ENCODE measurements at regions not wholly inside any gene's neighbourhood (a gene's known extent, or its start where the extent isn't known, plus 50 kb on each side); places are given as distances from the start of the nearest gene placed in this dataset.

DNA sequence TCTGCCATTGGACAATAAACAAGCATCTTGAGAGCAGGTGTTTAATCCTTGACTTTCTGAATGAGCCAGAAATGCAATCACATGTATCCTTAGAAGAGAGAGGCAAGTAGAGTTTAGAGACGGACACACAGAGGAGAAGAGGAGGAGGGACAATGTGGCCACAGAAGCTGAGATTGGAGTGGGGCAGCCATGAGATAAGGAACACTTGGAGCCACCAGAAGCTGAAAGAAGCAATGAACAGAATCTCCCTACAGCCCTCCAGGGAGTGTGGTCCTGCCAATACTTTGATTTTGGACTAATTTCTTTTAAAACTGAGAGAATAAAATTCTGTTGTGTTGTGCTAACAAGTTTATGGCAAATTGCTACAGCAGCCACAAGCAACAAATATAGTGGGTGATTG lies 141.0 kb downstream of the ATP6V1G3 start:
- DNase-seq (ENCODE audit: low spot score) (no peak), ATAC-seq (ENCODE audit: insufficient number of reproducible peaks, low FRiP score, low read depth) (no peak)
- no peaks in the 10 kb centered on the region for H3K27me3 ChIP-seq (replicated peaks; ENCODE audit: insufficient read depth)
- no peaks in the 10 kb centered on the region for H3K36me3 ChIP-seq
- no peak overlapping the region for H3K4me3 ChIP-seq
- H3K4me1 ChIP-seq (ENCODE audit: control insufficient read depth in 1 of 2, low read depth in 2 of 2) = no peaks in the 10 kb centered on the region
- no peaks in the 10 kb centered on the region for H3K9me3 ChIP-seq
- TF ChIP-seq, protein P1, sequence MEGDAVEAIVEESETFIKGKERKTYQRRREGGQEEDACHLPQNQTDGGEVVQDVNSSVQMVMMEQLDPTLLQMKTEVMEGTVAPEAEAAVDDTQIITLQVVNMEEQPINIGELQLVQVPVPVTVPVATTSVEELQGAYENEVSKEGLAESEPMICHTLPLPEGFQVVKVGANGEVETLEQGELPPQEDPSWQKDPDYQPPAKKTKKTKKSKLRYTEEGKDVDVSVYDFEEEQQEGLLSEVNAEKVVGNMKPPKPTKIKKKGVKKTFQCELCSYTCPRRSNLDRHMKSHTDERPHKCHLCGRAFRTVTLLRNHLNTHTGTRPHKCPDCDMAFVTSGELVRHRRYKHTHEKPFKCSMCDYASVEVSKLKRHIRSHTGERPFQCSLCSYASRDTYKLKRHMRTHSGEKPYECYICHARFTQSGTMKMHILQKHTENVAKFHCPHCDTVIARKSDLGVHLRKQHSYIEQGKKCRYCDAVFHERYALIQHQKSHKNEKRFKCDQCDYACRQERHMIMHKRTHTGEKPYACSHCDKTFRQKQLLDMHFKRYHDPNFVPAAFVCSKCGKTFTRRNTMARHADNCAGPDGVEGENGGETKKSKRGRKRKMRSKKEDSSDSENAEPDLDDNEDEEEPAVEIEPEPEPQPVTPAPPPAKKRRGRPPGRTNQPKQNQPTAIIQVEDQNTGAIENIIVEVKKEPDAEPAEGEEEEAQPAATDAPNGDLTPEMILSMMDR (IDR thresholded peaks at IDR 0.05) = no peak
- H3K27ac ChIP-seq = no peak overlapping the region

DNA sequence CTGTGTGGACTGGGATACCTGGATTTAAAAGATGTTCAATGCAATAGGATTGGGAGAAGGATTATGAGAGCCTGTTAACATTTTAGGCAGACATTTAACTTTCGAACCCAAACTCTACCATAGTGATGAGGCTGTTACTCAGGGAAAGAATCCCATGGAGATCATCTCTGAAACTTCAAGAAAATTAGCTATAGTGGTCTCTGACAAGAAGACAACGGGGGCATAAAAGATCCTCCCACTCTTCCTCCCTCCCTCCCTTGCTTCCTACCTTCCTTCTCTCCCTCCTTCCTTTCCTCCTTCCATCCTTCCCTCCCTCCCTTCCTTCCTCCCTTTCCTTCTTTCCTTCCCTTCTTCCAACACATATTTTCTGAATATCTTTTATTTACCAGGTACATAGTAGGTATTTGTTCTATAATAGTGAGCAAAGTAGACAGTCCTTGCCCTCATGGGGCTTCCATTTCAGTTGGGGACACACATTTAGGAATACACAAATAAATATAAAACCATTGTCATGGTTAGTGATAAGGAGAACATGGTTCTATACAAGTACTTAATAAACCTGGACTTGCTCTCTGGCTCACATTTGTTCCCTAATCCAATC lies 143.2 kb downstream of the ATP6V1G3 start:
- Histone ChIP-seq H3K27ac (no peak overlapping the region), H3K36me3 (no peaks in the 10 kb centered on the region), H3K9me3 (no peaks in the 10 kb centered on the region), H3K4me1 (ENCODE audit: control insufficient read depth in 1 of 2, low read depth in 2 of 2) (no peaks in the 10 kb centered on the region), H3K4me3 (no peak overlapping the region), H3K27me3 (replicated peaks; ENCODE audit: insufficient read depth) (no peaks in the 10 kb centered on the region)
- no peak for ATAC-seq (ENCODE audit: insufficient number of reproducible peaks, low FRiP score, low read depth)
- DNase-seq (ENCODE audit: low spot score) = no peak
- TF ChIP-seq, protein P1 (IDR thresholded peaks at IDR 0.05) = no peak

DNA sequence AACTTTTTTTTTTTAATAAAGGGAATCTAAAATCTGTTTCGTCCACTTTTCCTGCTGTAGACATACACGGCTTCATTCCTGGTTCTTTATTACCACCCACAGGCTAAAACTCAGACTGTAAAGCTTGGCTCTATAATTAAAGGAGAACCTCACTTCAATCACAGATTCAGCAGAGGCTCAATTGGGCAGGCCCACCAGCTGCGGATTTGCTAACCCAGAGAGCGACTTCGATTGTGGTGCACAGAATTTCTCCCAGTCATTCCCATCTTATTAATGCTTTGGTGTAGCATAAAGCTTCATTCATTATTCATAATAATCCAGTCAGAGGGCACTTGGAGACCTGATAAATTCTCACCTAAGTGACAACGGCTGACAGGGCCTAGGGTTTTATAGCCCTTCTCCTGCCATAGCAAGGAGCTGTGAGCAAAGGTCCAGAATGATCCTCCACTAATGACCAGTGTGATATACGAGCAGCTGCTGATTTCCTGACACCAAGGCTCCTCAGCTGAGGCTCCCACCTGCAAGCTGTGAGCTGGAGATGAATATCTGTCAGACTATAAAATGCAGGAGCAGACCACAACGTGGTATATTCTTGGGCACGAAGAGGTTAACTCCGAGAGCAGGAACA lies 149.0 kb downstream of the ATP6V1G3 start:
- ATAC-seq (ENCODE audit: insufficient number of reproducible peaks, low FRiP score, low read depth) (no peak), DNase-seq (ENCODE audit: low spot score) (no peak)
- Histone ChIP-seq H3K9me3 (no peaks in the 10 kb centered on the region), H3K4me3 (no peak overlapping the region), H3K36me3 (no peaks in the 10 kb centered on the region), H3K27me3 (replicated peaks; ENCODE audit: insufficient read depth) (no peaks in the 10 kb centered on the region), H3K4me1 (ENCODE audit: control insufficient read depth in 1 of 2, low read depth in 2 of 2) (no peaks in the 10 kb centered on the region), H3K27ac (no peak overlapping the region)
- TF ChIP-seq, protein P1 (IDR thresholded peaks at IDR 0.05) = no peak

DNA sequence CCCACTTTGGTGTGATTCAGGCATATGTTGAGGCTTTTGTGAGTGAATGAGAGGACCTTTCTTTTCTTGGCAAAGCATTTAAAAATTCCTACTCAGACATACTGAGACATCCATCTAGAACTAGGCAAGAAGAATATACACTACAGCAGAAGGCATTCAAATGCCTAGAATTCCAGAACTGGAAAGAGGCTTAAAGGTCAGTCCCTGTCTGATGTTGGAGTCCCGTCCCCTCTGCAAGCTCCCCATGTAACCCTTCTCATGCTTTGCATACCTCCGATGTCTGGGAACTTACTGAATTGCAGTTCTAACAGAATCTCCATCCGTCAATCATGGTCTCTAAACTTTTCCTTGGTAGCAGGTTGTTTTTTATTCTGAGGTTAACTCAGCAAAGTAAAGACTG lies 152.9 kb downstream of the ATP6V1G3 start:
- DNase-seq (ENCODE audit: low spot score) = no peak
- Histone ChIP-seq H3K9me3 (no peaks in the 10 kb centered on the region), H3K4me3 (no peak overlapping the region), H3K36me3 (no peaks in the 10 kb centered on the region), H3K4me1 (ENCODE audit: control insufficient read depth in 1 of 2, low read depth in 2 of 2) (no peaks in the 10 kb centered on the region), H3K27ac (no peak overlapping the region), H3K27me3 (replicated peaks; ENCODE audit: insufficient read depth) (no peaks in the 10 kb centered on the region)
- ATAC-seq (ENCODE audit: insufficient number of reproducible peaks, low FRiP score, low read depth) = no peak
- TF ChIP-seq, protein P1 (IDR thresholded peaks at IDR 0.05) = no peak

DNA sequence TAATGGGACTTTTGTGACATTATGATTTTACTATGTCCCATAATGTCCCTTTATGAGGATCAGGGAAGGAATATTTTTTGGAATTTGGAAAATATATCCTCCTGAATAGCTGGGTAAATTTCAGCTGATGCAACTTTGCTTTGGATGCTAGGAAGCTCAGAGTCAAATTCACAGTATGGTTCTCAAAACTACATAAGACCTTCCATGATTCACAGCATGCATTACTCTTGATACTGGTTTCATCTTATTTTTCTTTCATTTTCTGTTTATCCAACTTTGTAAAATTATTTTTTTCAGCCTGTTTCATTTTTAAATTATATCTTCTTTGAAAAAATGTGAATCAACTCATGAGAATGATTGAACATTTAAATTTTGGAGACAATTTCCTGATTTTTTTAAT lies 160.2 kb downstream of the ATP6V1G3 start:
- no peaks in the 10 kb centered on the region for H3K9me3 ChIP-seq
- TF ChIP-seq, protein P1 (IDR thresholded peaks at IDR 0.05) = no peak
- DNase-seq (ENCODE audit: low spot score) (no peak), ATAC-seq (ENCODE audit: insufficient number of reproducible peaks, low FRiP score, low read depth) (no peak)
- H3K4me1 ChIP-seq (ENCODE audit: control insufficient read depth in 1 of 2, low read depth in 2 of 2) = no peaks in the 10 kb centered on the region
- no peak overlapping the region for H3K4me3 ChIP-seq
- no peaks in the 10 kb centered on the region for H3K36me3 ChIP-seq
- no peaks in the 10 kb centered on the region for H3K27me3 ChIP-seq (replicated peaks; ENCODE audit: insufficient read depth)
- no peak overlapping the region for H3K27ac ChIP-seq

Measured in thoracic aorta (tissue), 2 donors.